ENCODE measurements at regions not wholly inside any gene's neighbourhood (a gene's known extent, or its start where the extent isn't known, plus 50 kb on each side); places are given as distances from the start of the nearest gene placed in this dataset.

DNA sequence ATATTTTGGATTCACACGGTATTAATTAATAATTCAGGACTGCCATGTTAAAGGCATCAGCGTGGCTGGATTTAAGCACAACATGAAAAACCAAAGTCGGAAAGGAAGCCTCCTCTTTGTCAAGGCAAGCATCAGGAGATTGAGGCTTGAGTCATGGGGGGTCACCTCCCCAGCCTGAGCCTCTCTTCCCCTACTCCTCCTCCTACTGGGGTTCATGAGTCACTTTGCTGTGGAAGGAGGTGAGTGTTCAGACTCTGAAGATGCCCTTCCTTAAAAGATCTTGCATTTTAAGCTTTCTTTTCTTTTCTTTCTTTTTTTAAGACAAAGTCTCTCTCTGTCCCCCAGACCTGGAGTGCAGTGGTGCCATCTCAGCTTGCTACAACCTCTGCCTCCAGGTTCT lies 235.3 kb upstream of the USP9Y start:
- no peaks in the 10 kb centered on the region for H3K27me3 ChIP-seq
- no peaks in the 10 kb centered on the region for H3K36me3 ChIP-seq
- no peak for TF ChIP-seq POLR2A (IDR thresholded peaks at IDR 0.05)
- TF ChIP-seq, protein P1, sequence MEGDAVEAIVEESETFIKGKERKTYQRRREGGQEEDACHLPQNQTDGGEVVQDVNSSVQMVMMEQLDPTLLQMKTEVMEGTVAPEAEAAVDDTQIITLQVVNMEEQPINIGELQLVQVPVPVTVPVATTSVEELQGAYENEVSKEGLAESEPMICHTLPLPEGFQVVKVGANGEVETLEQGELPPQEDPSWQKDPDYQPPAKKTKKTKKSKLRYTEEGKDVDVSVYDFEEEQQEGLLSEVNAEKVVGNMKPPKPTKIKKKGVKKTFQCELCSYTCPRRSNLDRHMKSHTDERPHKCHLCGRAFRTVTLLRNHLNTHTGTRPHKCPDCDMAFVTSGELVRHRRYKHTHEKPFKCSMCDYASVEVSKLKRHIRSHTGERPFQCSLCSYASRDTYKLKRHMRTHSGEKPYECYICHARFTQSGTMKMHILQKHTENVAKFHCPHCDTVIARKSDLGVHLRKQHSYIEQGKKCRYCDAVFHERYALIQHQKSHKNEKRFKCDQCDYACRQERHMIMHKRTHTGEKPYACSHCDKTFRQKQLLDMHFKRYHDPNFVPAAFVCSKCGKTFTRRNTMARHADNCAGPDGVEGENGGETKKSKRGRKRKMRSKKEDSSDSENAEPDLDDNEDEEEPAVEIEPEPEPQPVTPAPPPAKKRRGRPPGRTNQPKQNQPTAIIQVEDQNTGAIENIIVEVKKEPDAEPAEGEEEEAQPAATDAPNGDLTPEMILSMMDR (IDR thresholded peaks at IDR 0.05) = no peak
- H3K9me3 ChIP-seq = no peaks in the 10 kb centered on the region
- no peak overlapping the region for H3K27ac ChIP-seq
- no peak overlapping the region for H3K4me3 ChIP-seq
- no peaks in the 10 kb centered on the region for H3K4me1 ChIP-seq
- no peak for DNase-seq

DNA sequence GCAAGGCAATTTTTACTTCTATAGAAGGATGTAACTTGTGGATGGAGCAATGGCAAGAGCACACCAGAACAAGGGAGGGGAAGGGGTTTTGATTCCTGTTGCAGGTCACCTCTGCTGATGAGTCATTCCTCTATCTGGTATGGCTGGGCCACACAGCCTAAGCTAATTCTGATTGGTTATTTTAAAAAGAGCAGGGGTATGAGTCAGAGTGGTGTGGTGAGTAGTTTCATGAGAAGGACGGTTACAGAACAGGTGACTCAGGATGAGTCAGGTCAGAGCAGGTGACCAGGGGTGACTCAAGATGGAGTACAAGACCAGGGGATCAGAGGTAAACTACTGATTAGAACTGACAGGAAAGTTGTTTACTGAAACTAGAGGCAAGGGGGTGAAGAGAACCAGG lies 231.9 kb upstream of the USP9Y start:
- Histone ChIP-seq H3K27me3 (no peaks in the 10 kb centered on the region), H3K4me3 (no peak overlapping the region), H3K9me3 (no peaks in the 10 kb centered on the region), H3K36me3 (no peaks in the 10 kb centered on the region), H3K27ac (no peak overlapping the region), H3K4me1 (no peaks in the 10 kb centered on the region)
- TF ChIP-seq, protein P1 (IDR thresholded peaks at IDR 0.05) = no peak
- TF ChIP-seq POLR2A (IDR thresholded peaks at IDR 0.05) = no peak
- no peak for DNase-seq

DNA sequence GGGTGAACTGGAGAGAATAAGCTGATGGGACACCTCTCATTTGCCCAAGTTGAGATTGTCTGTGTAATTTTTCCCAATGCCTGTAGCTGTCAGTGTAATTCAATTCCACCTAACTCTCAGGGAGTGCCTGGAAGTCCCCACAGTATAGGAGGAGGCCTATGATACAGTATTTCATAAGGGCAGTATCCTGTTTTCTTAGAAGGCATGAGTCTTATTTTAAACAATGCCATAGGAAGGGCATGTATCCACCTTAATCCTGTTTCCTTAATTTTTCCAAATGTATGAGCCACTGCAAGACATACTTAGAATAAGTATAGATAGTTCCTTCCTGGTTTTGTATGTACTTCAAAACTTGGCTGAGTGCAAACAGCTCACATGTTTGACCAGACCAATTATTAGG lies 226.6 kb upstream of the USP9Y start:
- Histone ChIP-seq H3K9me3 (no peaks in the 10 kb centered on the region), H3K4me1 (no peaks in the 10 kb centered on the region), H3K27me3 (no peaks in the 10 kb centered on the region), H3K36me3 (no peaks in the 10 kb centered on the region), H3K27ac (no peak overlapping the region), H3K4me3 (no peak overlapping the region)
- TF ChIP-seq, protein P1 (IDR thresholded peaks at IDR 0.05) = no peak
- TF ChIP-seq POLR2A (IDR thresholded peaks at IDR 0.05) = no peak
- no peak for DNase-seq

DNA sequence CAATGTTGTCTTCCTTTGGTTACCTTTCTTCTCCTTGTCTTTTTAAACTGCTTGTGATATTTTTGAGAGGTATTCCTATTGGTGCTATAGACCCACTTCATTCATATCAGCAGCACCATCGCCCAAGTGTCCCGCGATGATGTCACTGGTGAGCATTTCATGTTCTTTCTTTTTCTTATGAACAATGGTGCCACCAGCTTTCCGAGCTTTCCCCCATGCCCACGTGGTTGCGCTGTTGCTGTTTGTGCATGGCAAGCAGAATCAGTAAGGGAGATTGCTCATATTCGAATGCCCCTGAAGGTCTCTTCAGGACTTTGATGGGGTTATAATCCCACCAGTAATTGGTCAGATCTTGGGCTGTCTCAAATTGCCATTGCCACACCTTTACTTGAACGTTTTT lies 221.6 kb upstream of the USP9Y start:
- Histone ChIP-seq H3K27me3 (no peaks in the 10 kb centered on the region), H3K36me3 (no peaks in the 10 kb centered on the region), H3K4me3 (no peak overlapping the region), H3K27ac (no peak overlapping the region), H3K9me3 (no peaks in the 10 kb centered on the region), H3K4me1 (no peaks in the 10 kb centered on the region)
- no peak for DNase-seq
- TF ChIP-seq, protein P1 (IDR thresholded peaks at IDR 0.05) = no peak
- no peak for TF ChIP-seq POLR2A (IDR thresholded peaks at IDR 0.05)

DNA sequence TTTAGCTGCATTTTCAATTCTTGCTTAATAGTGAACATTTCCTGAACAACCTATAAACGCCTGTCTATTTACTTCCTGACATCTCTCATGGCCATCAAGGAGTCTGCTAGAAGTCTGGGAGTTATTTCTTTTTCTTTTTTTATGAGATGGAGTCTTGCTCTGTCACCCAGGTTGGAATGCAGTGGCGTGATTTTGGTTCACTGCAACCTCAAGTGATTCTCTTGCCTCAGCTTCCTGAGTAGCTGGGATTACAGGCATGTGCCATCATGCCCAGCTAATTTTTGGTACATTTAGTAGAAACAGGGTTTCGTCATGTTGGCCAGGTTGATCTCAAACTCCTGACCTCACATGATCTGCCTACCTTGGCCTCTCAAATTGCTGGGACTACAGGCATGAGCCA lies 217.6 kb upstream of the USP9Y start:
- Histone ChIP-seq H3K27me3 (no peaks in the 10 kb centered on the region), H3K4me1 (no peaks in the 10 kb centered on the region), H3K9me3 (no peaks in the 10 kb centered on the region), H3K27ac (no peak overlapping the region), H3K4me3 (no peak overlapping the region), H3K36me3 (no peaks in the 10 kb centered on the region)
- no peak for DNase-seq
- TF ChIP-seq POLR2A (IDR thresholded peaks at IDR 0.05) = no peak
- TF ChIP-seq, protein P1 (IDR thresholded peaks at IDR 0.05) = no peak

DNA sequence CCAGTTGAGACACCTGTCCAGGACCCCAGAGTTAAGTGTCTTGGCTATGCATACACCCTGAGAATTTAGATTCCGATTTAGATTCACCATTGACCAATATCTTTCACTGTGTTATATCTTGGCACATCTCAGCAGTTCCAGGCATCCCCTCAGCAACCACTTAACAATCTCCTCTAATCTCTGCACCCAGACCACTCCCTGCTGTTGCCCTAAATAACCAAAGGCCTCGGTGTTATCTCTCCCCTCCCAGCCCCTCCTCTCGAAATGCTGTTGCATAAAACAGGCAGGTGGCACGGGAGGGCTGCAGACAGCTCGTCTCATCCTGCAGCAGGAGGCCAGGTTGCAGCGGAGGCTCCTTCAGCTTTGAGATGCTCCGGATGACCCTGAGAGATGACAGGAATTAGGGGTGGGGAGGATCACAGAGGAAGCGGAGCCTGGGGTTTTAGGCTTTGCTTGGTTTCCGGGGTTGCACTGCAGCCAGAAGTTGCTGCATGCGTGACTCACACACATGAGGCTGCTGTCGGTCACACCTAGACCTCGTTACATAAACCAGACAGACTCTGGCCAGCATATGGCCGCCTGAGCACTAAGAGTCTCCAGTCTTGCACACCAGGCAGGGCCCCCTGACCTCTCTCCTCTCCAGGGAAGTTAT lies 210.3 kb upstream of the USP9Y start:
- DNase-seq = no peak
- Histone ChIP-seq H3K4me3 (no peak overlapping the region), H3K4me1 (no peaks in the 10 kb centered on the region), H3K9me3 (no peaks in the 10 kb centered on the region), H3K27ac (no peak overlapping the region), H3K27me3 (no peaks in the 10 kb centered on the region), H3K36me3 (no peaks in the 10 kb centered on the region)
- no peak for TF ChIP-seq POLR2A (IDR thresholded peaks at IDR 0.05)
- TF ChIP-seq, protein P1 (IDR thresholded peaks at IDR 0.05) = no peak
